Spleen (tissue), 11 donors: ENCODE measurements at regions not wholly inside any gene's neighbourhood (a gene's known extent, or its start where the extent isn't known, plus 50 kb on each side); places are given as distances from the start of the nearest gene placed in this dataset.
"Not testable (repeated sequence)": the region's sequence is repeated elsewhere in the genome, so short reads cannot be mapped to it uniquely, and the experiment has no call there.

Source experiments
- DNase-seq: peaks from one replicate; pipeline ENCODE4 v3.0.0-alpha.2; 2020
- H3K27ac ChIP-seq, 8 donors: fragments of 200-600 bp; sonication (generic) in 7 of 8; 1 replicate in 4 of 8; 2 replicates in 4 of 8; pipeline versions ENCODE4 v1.5.0 to v1.8.0; 2016 to 2021; ENCODE audit warnings: inconsistent platforms in 4 of 8, mild to moderate bottlenecking in 4 of 8, moderate library complexity in 1 of 8
- H3K27me3 ChIP-seq, 7 donors: fragments of 200-600 bp; sonication (generic) in 6 of 7; replicated peaks in 1 of 7; 1 replicate in 4 of 7; 2 replicates in 3 of 7; pipeline versions ENCODE4 v1.5.0 to v1.8.0; 2016 to 2021; ENCODE audit warnings: inconsistent platforms in 3 of 7, mild to moderate bottlenecking in 1 of 7
- H3K36me3 ChIP-seq, 6 donors: fragments of 200-600 bp; sonication (generic) in 5 of 6; 1 replicate in 4 of 6; 2 replicates in 2 of 6; pipeline versions ENCODE4 v1.5.0 to v1.8.0; 2016 to 2021; ENCODE audit warnings: inconsistent platforms in 2 of 6
- H3K4me1 ChIP-seq, 6 donors: fragments of 200-600 bp; sonication (generic) in 5 of 6; 1 replicate in 3 of 6; 2 replicates in 3 of 6; pipeline versions ENCODE4 v1.5.0 to v1.8.0; 2016 to 2021; ENCODE audit warnings: inconsistent platforms in 3 of 6
- H3K4me3 ChIP-seq, 8 donors: fragments of 200-600 bp; sonication (generic) in 7 of 8; 1 replicate in 4 of 8; 2 replicates in 4 of 8; pipeline versions ENCODE4 v1.5.0 to v1.8.0; 2016 to 2021; ENCODE audit warnings: inconsistent platforms in 4 of 8, mild to moderate bottlenecking in 4 of 8, moderate library complexity in 2 of 8
- H3K9me3 ChIP-seq, 8 donors: fragments of 200-600 bp; sonication (generic) in 7 of 8; 1 replicate in 4 of 8; 2 replicates in 4 of 8; pipeline versions ENCODE4 v1.5.0 to v1.8.0; 2016 to 2021; ENCODE audit warnings: inconsistent platforms in 4 of 8
- POLR2A ChIP-seq, 3 donors: fragments of 450-650 bp; IDR thresholded peaks; one replicate each; pipeline ENCODE4 v1.5.1; 2017; ENCODE audit warnings: antibody characterized with exemption in 3 of 3, mild to moderate bottlenecking in 1 of 3
- POLR2AphosphoS5 ChIP-seq, 3 donors: sonication (generic); formaldehyde crosslinking; IDR thresholded peaks; one replicate each; pipeline ENCODE4 v1.5.1; 2017; ENCODE audit warnings: antibody characterized with exemption in 3 of 3
- WGBS, 5 donors: extraction: QIAGEN DNeasy Blood & Tissue Kit in 3 of 5; methylation state at CpG; one replicate each; pipeline versions ENCODE4 v1.1.5 to v1.1.7; 2013 to 2018; 5-methylcytosine and 5-hydroxymethylcytosine counted together
- intact Hi-C: fragments of 100-400 bp; cut with DNase I; formaldehyde crosslinking; loops from one replicate; pipeline ENCODE4 v1.15.0; 2023; ENCODE audit warnings: low total_unique reads
- TF ChIP-seq, protein P1 (sequence below), 11 experiments: fragments of 200-600 bp in 7 of 11; fragments of 450-650 bp in 4 of 11; sonication (generic) in 4 of 11; IDR thresholded peaks in 8 of 11; conservative IDR thresholded peaks in 3 of 11; 1 replicate in 7 of 11; 2 replicates in 4 of 11; pipeline versions ENCODE4 v1.4.0 to v1.8.0; 2016 to 2021; ENCODE audit warnings: antibody characterized with exemption in 11 of 11, inconsistent platforms in 4 of 11, mild to moderate bottlenecking in 1 of 11
- donor health status: healthy with polysubstance abuse.
- donor health status: DM: no; HTN: no; CAD: no; lungs with moderate emphysema.
- donor health status: DM: no; HTN: no; CAD: no.
- donor health status: Bipolar disorder and iron deficiency.
- donor health status: healthy.
- donor health status: DM: no; HTN: no; CAD: no.
- donor health status: DM: yes; HTN: yes; CAD: no.

DNA sequence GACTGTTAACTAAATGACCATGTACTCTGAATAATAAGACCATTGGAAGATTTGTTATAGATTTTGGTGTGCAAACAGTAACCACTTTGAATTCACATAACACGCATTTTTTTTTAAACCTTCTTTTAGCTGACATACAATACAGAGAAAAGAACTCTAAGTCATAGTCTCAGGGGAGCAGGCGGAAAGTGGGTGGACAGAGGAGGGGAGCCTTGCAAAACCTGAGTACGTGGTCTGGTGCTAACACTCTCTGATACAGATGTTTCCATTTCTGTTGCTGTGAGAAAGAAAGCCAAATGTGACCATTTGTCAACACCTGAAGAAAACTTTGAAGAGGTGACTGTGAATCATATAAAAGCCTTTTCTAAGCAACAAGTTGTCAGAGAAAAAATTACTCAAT is 151.8 kb upstream of the GCFC2 start:
- no peak for DNase-seq
- Histone ChIP-seq H3K4me3 (no peak overlapping the region), H3K4me1 (no peaks in the 10 kb centered on the region), H3K27ac (no peak overlapping the region), H3K36me3 (no peaks in the 10 kb centered on the region), H3K9me3 (no peaks in the 10 kb centered on the region), H3K27me3 (no peaks in the 10 kb centered on the region)
- TF ChIP-seq POLR2A (IDR thresholded peaks at IDR 0.05) (no peak), POLR2AphosphoS5 (IDR thresholded peaks at IDR 0.05) (no peak)
- TF ChIP-seq, protein P1, sequence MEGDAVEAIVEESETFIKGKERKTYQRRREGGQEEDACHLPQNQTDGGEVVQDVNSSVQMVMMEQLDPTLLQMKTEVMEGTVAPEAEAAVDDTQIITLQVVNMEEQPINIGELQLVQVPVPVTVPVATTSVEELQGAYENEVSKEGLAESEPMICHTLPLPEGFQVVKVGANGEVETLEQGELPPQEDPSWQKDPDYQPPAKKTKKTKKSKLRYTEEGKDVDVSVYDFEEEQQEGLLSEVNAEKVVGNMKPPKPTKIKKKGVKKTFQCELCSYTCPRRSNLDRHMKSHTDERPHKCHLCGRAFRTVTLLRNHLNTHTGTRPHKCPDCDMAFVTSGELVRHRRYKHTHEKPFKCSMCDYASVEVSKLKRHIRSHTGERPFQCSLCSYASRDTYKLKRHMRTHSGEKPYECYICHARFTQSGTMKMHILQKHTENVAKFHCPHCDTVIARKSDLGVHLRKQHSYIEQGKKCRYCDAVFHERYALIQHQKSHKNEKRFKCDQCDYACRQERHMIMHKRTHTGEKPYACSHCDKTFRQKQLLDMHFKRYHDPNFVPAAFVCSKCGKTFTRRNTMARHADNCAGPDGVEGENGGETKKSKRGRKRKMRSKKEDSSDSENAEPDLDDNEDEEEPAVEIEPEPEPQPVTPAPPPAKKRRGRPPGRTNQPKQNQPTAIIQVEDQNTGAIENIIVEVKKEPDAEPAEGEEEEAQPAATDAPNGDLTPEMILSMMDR (IDR thresholded peaks at IDR 0.05 in 8 of 11, conservative IDR thresholded peaks at IDR 0.05 in 3 of 11) = no peak
- 79 to 91% (median 83%) methylated on average over 3 of the region's 3 CpGs for WGBS, 5 donors
- intact Hi-C loops = no loop called here

DNA sequence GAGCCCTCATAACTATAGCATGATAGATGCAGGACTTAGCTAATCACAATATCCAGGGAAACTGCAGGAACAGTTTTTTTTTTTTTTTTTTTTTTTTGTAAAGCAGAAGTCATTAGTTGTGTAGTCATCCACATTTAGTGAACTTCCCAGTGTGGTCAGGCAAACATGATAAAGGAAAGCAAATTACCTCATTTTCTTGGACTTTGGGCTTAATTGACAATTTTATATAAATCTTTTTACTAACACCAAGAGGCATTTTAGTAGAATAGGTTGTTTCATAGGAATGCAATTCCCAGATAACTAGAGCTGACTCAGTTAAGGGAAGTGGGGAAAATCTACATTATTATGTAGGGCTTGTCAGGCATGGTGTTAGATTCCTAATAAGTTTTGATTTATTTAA is 142.7 kb upstream of the GCFC2 start:
- intact Hi-C loops = no loop called here
- no peaks in the 10 kb centered on the region for H3K27me3 ChIP-seq
- H3K36me3 ChIP-seq = no peaks in the 10 kb centered on the region
- H3K9me3 ChIP-seq = peaks cover 0 to 18% (median 14%) of the 10 kb centered on the region in 8 donors
- no peak overlapping the region for H3K4me3 ChIP-seq
- TF ChIP-seq POLR2AphosphoS5 (IDR thresholded peaks at IDR 0.05) = no peak
- TF ChIP-seq, protein P1 (IDR thresholded peaks at IDR 0.05 in 8 of 11, conservative IDR thresholded peaks at IDR 0.05 in 3 of 11) = no peak
- no peak for TF ChIP-seq POLR2A (IDR thresholded peaks at IDR 0.05)
- H3K4me1 ChIP-seq = no peaks in the 10 kb centered on the region
- no peak for DNase-seq
- H3K27ac ChIP-seq = no peak overlapping the region

DNA sequence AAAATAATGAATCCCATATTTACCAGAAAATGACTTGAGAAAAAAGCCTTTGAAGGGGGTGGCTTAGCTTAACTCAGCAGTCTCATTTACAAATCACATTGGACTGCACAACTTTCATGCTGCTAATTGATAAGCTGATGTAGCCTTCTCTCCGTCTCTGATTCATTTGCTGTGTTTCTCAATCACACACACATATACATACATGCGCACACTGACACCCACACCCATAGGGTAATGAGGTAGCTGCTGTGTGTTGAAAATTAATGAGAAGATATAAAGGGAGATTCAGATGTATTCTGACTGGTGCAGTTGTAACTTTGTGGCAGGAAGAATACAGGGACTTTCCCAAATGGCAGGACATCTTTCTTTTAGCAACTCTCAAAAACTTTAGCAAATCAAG is 141.9 kb upstream of the GCFC2 start:
- H3K4me3 ChIP-seq = no peak overlapping the region
- H3K4me1 ChIP-seq = no peaks in the 10 kb centered on the region
- 91 to 97% (median 96%) methylated on average over 2 of the region's 2 CpGs for WGBS, 5 donors
- TF ChIP-seq POLR2A (IDR thresholded peaks at IDR 0.05) = no peak
- intact Hi-C loops = no loop called here
- no peak for DNase-seq
- H3K27ac ChIP-seq = no peak overlapping the region
- H3K9me3 ChIP-seq = peaks cover 0 to 18% (median 14%) of the 10 kb centered on the region in 8 donors
- H3K36me3 ChIP-seq = no peaks in the 10 kb centered on the region
- no peaks in the 10 kb centered on the region for H3K27me3 ChIP-seq

DNA sequence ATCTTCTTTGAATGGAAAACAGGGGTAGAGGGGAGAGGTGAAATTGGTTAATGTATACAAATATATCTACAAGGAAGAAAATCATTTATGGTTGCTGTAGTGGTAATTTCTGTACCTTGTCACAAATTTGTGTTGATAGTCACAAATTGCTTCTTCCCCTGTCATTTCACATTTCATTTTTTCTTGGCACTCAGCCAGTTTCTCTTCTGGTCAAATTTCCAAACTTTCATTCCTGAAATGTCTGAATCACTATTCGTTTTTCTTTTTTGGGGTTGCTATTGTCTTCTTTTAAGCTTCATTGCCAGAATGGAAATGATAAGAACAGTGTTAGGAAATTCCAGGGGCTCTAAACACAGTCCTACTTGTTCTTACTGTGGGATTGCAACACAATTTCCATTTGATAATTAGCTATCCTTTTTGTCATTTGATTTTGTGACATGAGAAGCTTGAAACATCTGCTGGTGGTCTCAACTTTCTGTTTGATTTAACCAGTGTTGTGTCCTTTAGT is 136.0 kb upstream of the GCFC2 start:
- Histone ChIP-seq H3K9me3 (no peaks in the 10 kb centered on the region), H3K4me1 (no peaks in the 10 kb centered on the region), H3K27ac (no peak overlapping the region), H3K4me3 (no peak overlapping the region), H3K36me3 (no peaks in the 10 kb centered on the region), H3K27me3 (no peaks in the 10 kb centered on the region)
- intact Hi-C loops = no loop called here
- WGBS, 5 donors = 30 to 51% (median 33%) methylated on average over 1 of the region's 1 CpG
- no peak for TF ChIP-seq POLR2AphosphoS5 (IDR thresholded peaks at IDR 0.05)
- TF ChIP-seq, protein P1 (IDR thresholded peaks at IDR 0.05 in 8 of 11, conservative IDR thresholded peaks at IDR 0.05 in 3 of 11) = no peak
- no peak for TF ChIP-seq POLR2A (IDR thresholded peaks at IDR 0.05)
- DNase-seq = no peak

DNA sequence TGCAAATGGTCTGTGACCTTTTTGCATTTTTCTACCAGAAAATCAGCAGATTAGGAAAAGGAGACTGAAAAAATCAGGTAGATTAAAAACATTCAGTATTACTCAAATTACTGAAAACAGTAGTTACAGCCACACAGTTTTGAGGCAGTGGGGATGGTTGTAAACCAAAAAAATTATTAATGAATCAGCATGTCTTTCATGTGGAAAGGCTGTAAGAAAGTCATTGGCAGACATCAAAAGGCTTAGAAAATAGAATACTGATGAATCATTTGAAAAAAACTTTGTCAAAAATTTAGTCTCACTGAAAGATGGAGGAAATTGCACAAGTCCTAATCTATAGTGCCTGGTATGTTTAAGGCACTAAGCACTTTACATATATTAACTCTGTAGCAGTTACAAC is 133.9 kb upstream of the GCFC2 start:
- Histone ChIP-seq H3K27ac (no peak overlapping the region), H3K4me3 (no peak overlapping the region), H3K9me3 (peaks cover 0 to under 1% (median 0%) of the 10 kb centered on the region in 8 donors), H3K4me1 (no peaks in the 10 kb centered on the region), H3K27me3 (no peaks in the 10 kb centered on the region), H3K36me3 (no peaks in the 10 kb centered on the region)
- no peak for TF ChIP-seq POLR2AphosphoS5 (IDR thresholded peaks at IDR 0.05)
- no peak for TF ChIP-seq POLR2A (IDR thresholded peaks at IDR 0.05)
- TF ChIP-seq, protein P1 (IDR thresholded peaks at IDR 0.05 in 8 of 11, conservative IDR thresholded peaks at IDR 0.05 in 3 of 11) = no peak
- DNase-seq = no peak
- intact Hi-C loops = no loop called here

DNA sequence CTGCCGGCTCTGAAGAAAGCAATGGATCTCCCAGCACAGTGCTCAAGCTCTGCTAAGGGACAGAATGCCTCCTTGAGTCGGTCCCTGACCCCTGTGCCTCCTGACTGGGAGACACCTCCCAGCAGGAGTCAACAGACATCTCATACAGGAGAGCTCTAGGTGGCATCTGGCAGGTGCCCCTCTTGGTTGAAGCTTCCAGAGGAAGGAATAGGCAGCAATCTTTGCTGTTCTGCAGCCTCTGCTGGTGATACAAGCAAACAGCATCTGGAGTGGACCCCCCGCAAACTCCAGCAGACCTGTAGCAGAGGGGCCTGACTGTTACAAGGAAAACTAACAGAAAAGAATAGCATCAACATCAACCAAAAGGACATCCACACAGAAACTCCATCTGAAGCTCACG is 123.9 kb upstream of the GCFC2 start:
- H3K4me3 ChIP-seq, intact Hi-C loops, H3K27me3 ChIP-seq, H3K4me1 ChIP-seq, H3K36me3 ChIP-seq, H3K27ac ChIP-seq, H3K9me3 ChIP-seq: not testable (repeated sequence)
- peak; percentile 37 for DNase-seq
- WGBS, 5 donors = 66 to 85% (median 82%) methylated on average over 3 to 4 of the region's 4 CpGs
